BLaER1 treated with 17β-estradiol and CSF1 and Interleukin-3, amounts not matched to agents 10 nM and 100 nM (cell line): ENCODE measurements at regions not wholly inside any gene's neighbourhood (a gene's known extent, or its start where the extent isn't known, plus 50 kb on each side); places are given as distances from the start of the nearest gene placed in this dataset.

ENCODE experiments used
- H3K27ac ChIP-seq, 11 experiments: shearing (Covaris generic); formaldehyde crosslinking; 2 replicates each; pipeline ENCODE4 v1.8.1; 2022
- H3K27me3 ChIP-seq, 11 experiments: shearing (Covaris generic); formaldehyde crosslinking; 2 replicates each; pipeline ENCODE4 v1.8.1; 2022
- H3K36me3 ChIP-seq, 11 experiments: shearing (Covaris generic); formaldehyde crosslinking; 2 replicates each; pipeline ENCODE4 v1.8.1; 2022
- H3K4me1 ChIP-seq, 10 experiments: shearing (Covaris generic); formaldehyde crosslinking; 2 replicates each; pipeline ENCODE4 v1.8.1; 2022
- H3K4me2 ChIP-seq, 11 experiments: shearing (Covaris generic); formaldehyde crosslinking; 2 replicates each; pipeline ENCODE4 v1.8.1; 2022
- H3K4me3 ChIP-seq, 10 experiments: shearing (Covaris generic); formaldehyde crosslinking; 2 replicates each; pipeline ENCODE4 v1.8.1; 2022
- H3K9ac ChIP-seq, 11 experiments: shearing (Covaris generic); formaldehyde crosslinking; 2 replicates each; pipeline ENCODE4 v1.8.1; 2022
- H3K9me3 ChIP-seq, 11 experiments: shearing (Covaris generic); formaldehyde crosslinking; replicated peaks in 1 of 11; 2 replicates each; pipeline ENCODE4 v1.8.1; 2022
- H4K20me1 ChIP-seq, 11 experiments: shearing (Covaris generic); formaldehyde crosslinking; 2 replicates each; pipeline ENCODE4 v1.8.1; 2022
- Cebpa-rat ChIP-seq, 11 experiments: shearing (Covaris generic); IDR thresholded peaks; 2 replicates each; pipeline ENCODE4 v1.8.1; 2022

DNA sequence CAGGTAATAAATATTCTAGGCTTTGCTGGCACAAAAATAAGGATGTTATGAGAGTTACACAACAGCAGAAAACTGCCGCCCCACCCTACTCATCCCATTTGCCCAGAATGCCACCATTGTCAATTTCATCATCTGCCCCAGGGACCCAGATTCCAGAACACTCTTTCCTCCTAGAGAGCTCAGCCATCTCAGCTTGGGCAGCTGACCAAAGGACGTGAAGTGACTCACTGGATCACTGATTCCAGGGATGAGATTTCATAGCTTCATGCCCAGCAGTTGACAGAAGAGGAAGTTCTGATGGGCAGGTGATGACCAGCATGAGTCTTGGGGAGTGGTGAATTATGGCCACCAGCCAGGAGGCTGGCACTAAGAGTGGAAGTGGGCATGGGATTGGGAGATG is 450.3 kb downstream of the RMST start:
- TF ChIP-seq Cebpa-rat (IDR thresholded peaks at IDR 0.05) = no peak
- no peaks in the 10 kb centered on the region for H3K27me3 ChIP-seq
- H3K4me3 ChIP-seq = no peak overlapping the region
- no peaks in the 10 kb centered on the region for H3K9me3 ChIP-seq
- peaks cover 0 to 11% (median 0%) of the 10 kb centered on the region in 10 experiments; a peak in 4 of 20 replicates for H3K4me1 ChIP-seq
- no peaks in the 10 kb centered on the region for H3K36me3 ChIP-seq
- H3K9ac ChIP-seq = no peak overlapping the region
- H3K4me2 ChIP-seq = peak overlapping the region in 1 of 11 experiments; percentile 6; a peak in 1 of 22 replicates
- H4K20me1 ChIP-seq = no peaks in the 10 kb centered on the region
- no peak overlapping the region for H3K27ac ChIP-seq

DNA sequence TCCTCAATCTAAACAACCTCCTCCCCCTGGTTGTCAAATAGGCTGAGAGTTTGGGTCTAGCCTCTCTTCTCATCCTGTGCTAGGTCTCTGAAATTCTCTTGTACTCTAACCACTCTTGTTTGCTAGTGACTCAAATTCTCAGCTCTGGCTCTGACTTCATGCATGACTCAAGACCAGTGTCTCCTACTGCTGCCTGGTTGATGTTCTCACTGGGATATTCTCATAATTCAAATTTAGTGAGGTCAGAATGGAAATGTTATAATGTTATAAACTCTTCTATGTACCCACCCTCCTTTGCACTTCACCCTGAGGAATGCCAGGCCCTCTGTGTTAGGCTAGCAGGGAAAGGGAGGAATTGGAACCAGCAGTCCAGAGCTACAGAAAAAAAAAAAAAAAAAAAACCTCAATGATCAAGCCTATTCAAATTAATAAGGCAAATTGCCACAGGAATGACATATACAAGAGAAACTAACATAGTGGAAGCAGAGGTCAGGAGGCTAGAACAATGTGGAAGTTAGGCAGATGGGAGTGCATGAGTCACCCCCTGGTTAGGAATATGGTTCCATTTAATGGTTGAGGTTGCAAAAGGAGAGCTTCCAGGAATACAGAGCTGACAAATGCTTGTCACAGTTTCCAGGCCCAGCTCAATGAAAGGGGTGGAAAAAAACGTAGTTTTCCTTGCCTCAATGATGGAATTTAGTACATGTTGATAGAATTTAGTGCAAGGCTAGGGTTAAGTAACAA is 459.5 kb downstream of the RMST start:
- H3K4me3 ChIP-seq = no peak overlapping the region
- H3K9me3 ChIP-seq = no peaks in the 10 kb centered on the region
- H3K4me1 ChIP-seq = peaks cover 0 to 32% (median 0%) of the 10 kb centered on the region in 10 experiments; a peak in 5 of 20 replicates
- H3K4me2 ChIP-seq = peak overlapping the region in 3 of 11 experiments; percentile 29 to 61 (median 54); a peak in 6 of 22 replicates
- no peak overlapping the region for H3K9ac ChIP-seq
- no peaks in the 10 kb centered on the region for H3K27me3 ChIP-seq
- H4K20me1 ChIP-seq = no peaks in the 10 kb centered on the region
- TF ChIP-seq Cebpa-rat (IDR thresholded peaks at IDR 0.05) = no peak
- H3K27ac ChIP-seq = peak overlapping the region in 3 of 11 experiments; percentile 20 to 57 (median 53); a peak in 4 of 22 replicates
- no peaks in the 10 kb centered on the region for H3K36me3 ChIP-seq

DNA sequence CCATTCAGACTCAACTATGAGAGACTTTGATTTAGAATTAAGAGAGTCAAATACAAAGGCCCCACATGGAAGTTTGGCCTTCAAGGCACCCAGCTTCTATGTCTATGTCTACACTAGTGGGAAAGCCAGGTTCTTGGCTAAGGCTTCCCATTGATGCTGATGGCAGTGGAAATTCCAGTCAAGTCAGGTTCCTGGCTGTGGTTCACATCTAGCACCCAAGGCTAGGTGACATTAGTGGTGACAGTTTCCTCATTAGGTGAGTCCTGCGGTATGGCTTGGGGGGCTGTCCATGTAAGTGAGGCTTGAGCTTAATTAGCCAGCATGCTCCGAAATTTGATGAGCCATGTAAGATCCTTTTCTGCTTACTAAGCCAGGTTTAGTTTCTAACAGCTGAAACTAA is 460.9 kb downstream of the RMST start:
- Histone ChIP-seq H3K36me3 (no peaks in the 10 kb centered on the region), H3K9me3 (no peaks in the 10 kb centered on the region), H3K27ac (no peak overlapping the region; a peak in 1 of 22 replicates), H4K20me1 (no peaks in the 10 kb centered on the region), H3K4me1 (peaks cover 0 to 32% (median 0%) of the 10 kb centered on the region in 10 experiments; a peak in 5 of 20 replicates), H3K4me3 (no peak overlapping the region), H3K27me3 (no peaks in the 10 kb centered on the region), H3K4me2 (no peak overlapping the region), H3K9ac (no peak overlapping the region)
- TF ChIP-seq Cebpa-rat (IDR thresholded peaks at IDR 0.05) = no peak

DNA sequence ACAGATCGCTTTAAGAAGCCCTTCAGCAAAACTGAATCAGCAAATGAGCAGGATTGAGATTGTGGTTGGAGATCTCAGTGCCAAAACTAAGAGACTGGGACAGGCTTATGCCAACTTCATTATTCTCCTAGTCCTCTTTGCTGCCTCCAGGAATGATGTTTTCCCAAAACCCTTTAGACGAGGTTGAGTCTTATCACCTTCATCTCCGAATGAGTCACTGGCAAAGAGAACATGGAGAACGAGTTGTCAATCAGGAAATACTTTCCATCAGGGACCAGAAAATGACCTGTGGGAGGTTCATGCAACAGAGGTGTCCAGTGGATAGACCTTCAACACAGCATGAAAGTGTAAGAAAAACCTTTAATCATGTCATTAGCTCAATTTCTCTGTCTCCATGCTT is 461.5 kb downstream of the RMST start:
- no peak for TF ChIP-seq Cebpa-rat (IDR thresholded peaks at IDR 0.05)
- Histone ChIP-seq H3K27me3 (no peaks in the 10 kb centered on the region), H3K4me1 (peaks cover 0 to 32% (median 0%) of the 10 kb centered on the region in 10 experiments; a peak in 5 of 20 replicates), H3K36me3 (no peaks in the 10 kb centered on the region), H3K9ac (no peak overlapping the region), H3K4me3 (no peak overlapping the region), H3K4me2 (no peak overlapping the region), H3K27ac (no peak overlapping the region), H3K9me3 (no peaks in the 10 kb centered on the region), H4K20me1 (no peaks in the 10 kb centered on the region)

DNA sequence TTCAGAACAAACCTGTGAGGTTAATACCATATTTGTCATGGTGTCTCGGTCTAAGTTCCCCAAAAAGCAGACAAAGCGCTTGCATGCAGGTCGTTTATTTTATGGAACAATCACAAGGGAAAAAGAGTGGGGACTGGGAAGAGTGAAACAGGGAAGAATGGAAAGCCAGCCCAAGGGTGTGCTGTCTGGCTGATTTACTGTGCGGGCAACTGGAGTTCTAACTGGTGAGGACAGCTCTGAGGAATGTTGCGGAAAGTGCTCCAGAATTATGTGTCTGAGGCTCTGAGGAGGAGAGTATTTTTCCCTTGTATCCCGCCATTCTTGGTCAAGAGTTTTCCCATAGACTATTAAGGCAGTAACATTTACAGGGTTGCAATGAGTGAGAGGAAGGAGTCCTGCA is 465.4 kb downstream of the RMST start:
- H3K27me3 ChIP-seq = no peaks in the 10 kb centered on the region
- H3K4me2 ChIP-seq = no peak overlapping the region
- no peaks in the 10 kb centered on the region for H3K9me3 ChIP-seq
- no peak overlapping the region for H3K9ac ChIP-seq
- no peaks in the 10 kb centered on the region for H3K36me3 ChIP-seq
- no peak overlapping the region for H3K4me3 ChIP-seq
- peaks cover 0 to 16% (median 0%) of the 10 kb centered on the region in 10 experiments; a peak in 5 of 20 replicates for H3K4me1 ChIP-seq
- H4K20me1 ChIP-seq = no peaks in the 10 kb centered on the region
- H3K27ac ChIP-seq = no peak overlapping the region
- no peak for TF ChIP-seq Cebpa-rat (IDR thresholded peaks at IDR 0.05)

DNA sequence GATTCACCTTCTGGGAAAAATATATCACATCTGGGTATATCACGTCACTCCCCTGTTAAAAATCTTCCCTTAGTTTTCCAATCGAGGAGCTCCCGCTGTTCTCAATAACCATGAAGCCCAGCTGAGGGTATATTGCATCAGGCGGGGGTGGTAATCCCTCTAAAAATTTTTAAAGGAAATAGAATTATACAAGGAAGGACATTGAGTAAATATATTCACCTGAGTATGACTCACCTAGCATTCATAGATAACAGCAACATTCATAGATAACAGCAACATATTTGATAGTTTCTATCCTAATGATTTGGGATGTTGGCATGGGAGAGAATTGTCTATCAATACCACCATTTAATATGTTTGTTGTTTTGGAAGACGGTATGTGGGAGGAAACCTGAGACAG is 473.6 kb downstream of the RMST start:
- Histone ChIP-seq H3K4me2 (no peak overlapping the region), H3K4me1 (no peaks in the 10 kb centered on the region), H3K9ac (no peak overlapping the region), H3K9me3 (peaks cover 0 to 1% (median 0%) of the 10 kb centered on the region in 11 experiments; a peak in 2 of 22 replicates), H3K27me3 (no peaks in the 10 kb centered on the region), H4K20me1 (no peaks in the 10 kb centered on the region), H3K27ac (no peak overlapping the region), H3K36me3 (no peaks in the 10 kb centered on the region), H3K4me3 (no peak overlapping the region)
- TF ChIP-seq Cebpa-rat (IDR thresholded peaks at IDR 0.05) = no peak

DNA sequence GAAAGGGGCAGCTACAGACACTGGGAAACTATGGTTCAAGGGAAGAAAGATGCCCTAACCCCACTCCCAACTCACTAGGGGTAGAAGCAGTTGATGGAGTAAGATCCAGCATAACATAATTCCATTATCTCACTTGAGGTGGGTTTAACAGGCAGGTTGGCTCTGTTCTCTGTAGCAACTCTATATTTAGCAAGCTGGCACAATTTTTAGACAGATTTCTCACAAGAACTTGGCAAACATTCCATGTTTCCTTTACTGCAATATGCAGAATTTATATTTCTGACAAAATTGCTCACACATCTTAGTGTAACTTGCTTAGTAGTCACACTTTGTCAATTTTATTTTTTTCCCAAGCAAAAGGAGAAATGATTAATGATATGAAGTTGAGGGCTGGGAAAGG is 475.4 kb downstream of the RMST start:
- H4K20me1 ChIP-seq = no peaks in the 10 kb centered on the region
- no peaks in the 10 kb centered on the region for H3K27me3 ChIP-seq
- H3K36me3 ChIP-seq = no peaks in the 10 kb centered on the region
- no peaks in the 10 kb centered on the region for H3K4me1 ChIP-seq
- H3K4me2 ChIP-seq = no peak overlapping the region
- H3K27ac ChIP-seq = no peak overlapping the region
- no peak overlapping the region for H3K4me3 ChIP-seq
- no peak for TF ChIP-seq Cebpa-rat (IDR thresholded peaks at IDR 0.05)
- peaks cover 0 to 9% (median 6%) of the 10 kb centered on the region in 11 experiments; a peak in 6 of 22 replicates for H3K9me3 ChIP-seq
- no peak overlapping the region for H3K9ac ChIP-seq

DNA sequence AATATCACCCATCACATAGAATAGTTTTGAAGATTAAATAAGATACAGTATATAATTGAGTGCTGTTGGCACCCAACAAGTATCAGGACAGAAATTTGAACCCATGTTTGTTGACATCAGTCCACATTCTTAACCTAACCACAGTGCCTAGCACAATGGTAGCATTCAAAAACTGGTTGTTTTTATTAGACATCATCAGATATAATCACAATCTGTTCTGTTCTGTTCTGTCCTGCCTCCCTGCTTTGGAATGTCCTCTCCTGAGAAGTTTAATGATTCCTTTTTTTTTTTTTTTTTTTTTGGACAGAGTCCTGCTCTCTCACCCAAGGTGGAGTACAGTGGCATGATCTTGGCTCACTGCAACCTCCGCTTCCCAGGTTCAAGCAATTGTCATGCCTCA is 476.6 kb downstream of the RMST start:
- TF ChIP-seq Cebpa-rat (IDR thresholded peaks at IDR 0.05) = no peak
- H3K4me3 ChIP-seq = no peak overlapping the region
- no peak overlapping the region for H3K4me2 ChIP-seq
- H3K4me1 ChIP-seq = no peaks in the 10 kb centered on the region
- no peaks in the 10 kb centered on the region for H3K36me3 ChIP-seq
- H3K9me3 ChIP-seq = peaks cover 0 to 9% (median 6%) of the 10 kb centered on the region in 11 experiments; a peak in 6 of 22 replicates
- H3K9ac ChIP-seq = no peak overlapping the region
- no peak overlapping the region for H3K27ac ChIP-seq
- no peaks in the 10 kb centered on the region for H3K27me3 ChIP-seq
- no peaks in the 10 kb centered on the region for H4K20me1 ChIP-seq

DNA sequence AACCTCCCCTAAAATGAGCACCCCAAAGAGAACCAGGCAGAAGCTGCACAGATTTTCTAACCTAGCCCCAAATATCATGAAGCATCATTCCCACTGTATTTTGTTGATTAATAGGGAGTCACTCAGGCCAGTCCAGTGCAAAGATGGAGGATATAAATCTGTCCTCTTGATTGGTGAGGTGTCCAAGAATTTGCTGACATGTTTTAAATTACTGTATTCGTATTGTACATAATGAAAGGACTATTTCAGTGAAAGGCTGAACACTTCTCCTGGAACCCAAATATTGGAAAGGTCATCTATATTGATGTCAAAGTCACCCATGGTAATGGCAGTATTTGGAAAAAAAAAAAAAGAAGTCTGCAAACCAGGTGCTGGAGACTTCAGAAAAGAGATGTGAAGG is 477.5 kb downstream of the RMST start:
- Histone ChIP-seq H3K27ac (no peak overlapping the region), H3K27me3 (no peaks in the 10 kb centered on the region), H3K9ac (no peak overlapping the region), H3K9me3 (peaks cover 0 to 9% (median 6%) of the 10 kb centered on the region in 11 experiments; a peak in 6 of 22 replicates), H3K36me3 (no peaks in the 10 kb centered on the region), H3K4me3 (no peak overlapping the region), H4K20me1 (no peaks in the 10 kb centered on the region), H3K4me2 (no peak overlapping the region), H3K4me1 (no peaks in the 10 kb centered on the region)
- no peak for TF ChIP-seq Cebpa-rat (IDR thresholded peaks at IDR 0.05)

DNA sequence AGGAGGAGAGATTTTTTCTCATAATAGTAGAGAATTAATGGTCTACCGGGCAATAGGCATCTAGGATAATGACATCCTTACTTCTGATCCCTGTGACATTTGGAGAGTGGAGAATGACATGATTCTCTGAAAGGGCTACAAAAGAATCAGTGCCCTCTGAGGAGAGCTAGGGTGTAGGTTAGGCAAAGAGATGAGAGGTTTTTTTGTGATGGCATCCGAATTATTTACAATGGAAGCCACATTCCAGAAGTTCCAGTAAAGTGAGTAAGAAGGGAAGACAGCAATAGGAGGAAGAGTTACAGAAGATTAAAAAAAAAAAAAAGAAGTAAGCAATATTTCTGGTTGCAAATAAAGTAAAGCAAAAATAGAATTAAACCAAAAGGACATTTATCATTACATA is 478.0 kb downstream of the RMST start:
- Histone ChIP-seq H3K9ac (no peak overlapping the region), H3K27ac (no peak overlapping the region), H3K4me2 (no peak overlapping the region), H3K4me3 (no peak overlapping the region), H3K4me1 (no peaks in the 10 kb centered on the region), H3K36me3 (no peaks in the 10 kb centered on the region), H3K9me3 (peaks cover 0 to 9% (median 6%) of the 10 kb centered on the region in 11 experiments; a peak in 6 of 22 replicates), H4K20me1 (no peaks in the 10 kb centered on the region), H3K27me3 (no peaks in the 10 kb centered on the region)
- TF ChIP-seq Cebpa-rat (IDR thresholded peaks at IDR 0.05) = no peak
